Fibroblast of villous mesenchyme (primary cell): ENCODE measurements at regions not wholly inside any gene's neighbourhood (a gene's known extent, or its start where the extent isn't known, plus 50 kb on each side); places are given as distances from the start of the nearest gene placed in this dataset.

Experiments used
- DNase-seq: peaks from one replicate; pipeline ENCODE4 v3.0.0-alpha.2; 2010; ENCODE audit warnings: low read depth
- H3K4me3 ChIP-seq: 2 replicates; pipeline ENCODE4 v1.5.1; 2011; ENCODE audit warnings: low read depth, mild to moderate bottlenecking, low read length
- TF ChIP-seq, protein P1 (sequence below): IDR thresholded peaks from 2 replicates; pipeline ENCODE4 v1.5.1; 2012; ENCODE audit warnings: low read depth, mild to moderate bottlenecking, low read length; ENCODE audit not compliant: insufficient read depth

DNA sequence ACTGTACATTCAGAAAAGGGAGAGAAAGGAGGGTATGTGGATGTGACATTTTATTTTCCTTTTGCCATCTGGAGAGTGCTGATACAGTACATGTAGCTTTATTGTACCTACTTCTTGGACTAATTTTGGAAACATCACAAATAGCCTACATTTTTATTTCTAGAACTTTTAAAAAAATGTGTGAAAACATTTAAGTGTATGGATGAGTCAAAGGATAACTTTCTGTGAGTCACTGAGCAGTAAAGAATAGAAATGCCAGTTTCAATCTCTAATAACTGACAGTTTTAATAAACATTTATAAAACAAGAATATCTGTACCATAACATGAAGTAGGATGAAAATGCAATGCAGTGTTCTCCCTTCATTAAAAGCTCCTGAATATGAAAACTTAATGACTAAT, 374.4 kb upstream of the NWD2 start:
- no peak overlapping the region for H3K4me3 ChIP-seq
- TF ChIP-seq, protein P1, sequence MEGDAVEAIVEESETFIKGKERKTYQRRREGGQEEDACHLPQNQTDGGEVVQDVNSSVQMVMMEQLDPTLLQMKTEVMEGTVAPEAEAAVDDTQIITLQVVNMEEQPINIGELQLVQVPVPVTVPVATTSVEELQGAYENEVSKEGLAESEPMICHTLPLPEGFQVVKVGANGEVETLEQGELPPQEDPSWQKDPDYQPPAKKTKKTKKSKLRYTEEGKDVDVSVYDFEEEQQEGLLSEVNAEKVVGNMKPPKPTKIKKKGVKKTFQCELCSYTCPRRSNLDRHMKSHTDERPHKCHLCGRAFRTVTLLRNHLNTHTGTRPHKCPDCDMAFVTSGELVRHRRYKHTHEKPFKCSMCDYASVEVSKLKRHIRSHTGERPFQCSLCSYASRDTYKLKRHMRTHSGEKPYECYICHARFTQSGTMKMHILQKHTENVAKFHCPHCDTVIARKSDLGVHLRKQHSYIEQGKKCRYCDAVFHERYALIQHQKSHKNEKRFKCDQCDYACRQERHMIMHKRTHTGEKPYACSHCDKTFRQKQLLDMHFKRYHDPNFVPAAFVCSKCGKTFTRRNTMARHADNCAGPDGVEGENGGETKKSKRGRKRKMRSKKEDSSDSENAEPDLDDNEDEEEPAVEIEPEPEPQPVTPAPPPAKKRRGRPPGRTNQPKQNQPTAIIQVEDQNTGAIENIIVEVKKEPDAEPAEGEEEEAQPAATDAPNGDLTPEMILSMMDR, result no peak
- no peak for DNase-seq

GRCh38 chr4:36872679-36873078, 371.9 kb upstream of the NWD2 start:
- DNase-seq, result no peak
- TF ChIP-seq, protein P1, result no peak
- H3K4me3 ChIP-seq, result no peak overlapping the region

GRCh38 chr4:36884151-36884550, 360.4 kb upstream of the NWD2 start:
- no peak overlapping the region for H3K4me3 ChIP-seq
- TF ChIP-seq, protein P1, result no peak

GRCh38 chr4:36891971-36892370, 352.6 kb upstream of the NWD2 start:
- no peak for DNase-seq
- H3K4me3 ChIP-seq, result no peak overlapping the region
- TF ChIP-seq, protein P1, result no peak

More at GRCh38 chr4:36884151-36884550, 360.4 kb upstream of the NWD2 start:
- DNase-seq, result no peak

GRCh38 chr4:36900446-36900987, 344.0 kb upstream of the NWD2 start:
- H3K4me3 ChIP-seq, result no peak overlapping the region
- no peak for DNase-seq
- TF ChIP-seq, protein P1, result no peak

- TF ChIP-seq, protein P1, result no peak
Measured at GRCh38 chr4:36904823-36905222, 339.7 kb upstream of the NWD2 start.

DNA sequence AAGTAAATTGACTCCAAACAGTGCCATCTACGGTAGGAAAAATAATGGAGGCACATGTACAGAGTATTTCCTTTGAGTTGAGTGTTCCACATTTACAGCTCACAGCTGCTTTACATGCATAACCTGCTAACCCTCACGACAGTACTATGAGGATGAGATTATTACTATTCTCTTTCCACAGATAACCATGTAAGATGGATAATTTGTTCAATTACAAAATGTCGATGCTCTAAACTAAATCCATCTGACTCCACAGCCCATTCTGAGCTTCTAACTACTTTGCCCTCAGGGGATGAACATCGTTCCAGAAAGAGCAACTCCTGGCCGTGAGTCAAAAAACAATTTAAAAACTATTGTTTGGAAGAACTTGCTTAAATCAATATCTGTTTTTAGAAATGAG, 330.4 kb upstream of the NWD2 start:
- TF ChIP-seq, protein P1, result no peak
- DNase-seq, result no peak

More at GRCh38 chr4:36904823-36905222, 339.7 kb upstream of the NWD2 start:
- no peak for DNase-seq
- no peak overlapping the region for H3K4me3 ChIP-seq

More for the DNA sequence above, 330.4 kb upstream of the NWD2 start:
- H3K4me3 ChIP-seq, result no peak overlapping the region
